Stimulated activated CD4-positive, alpha-beta T cell treated with anti-CD3 and anti-CD28 coated beads, TNF-alpha, amount 100 ng/mL, for 48 hours (primary cell): ENCODE measurements at regions not wholly inside any gene's neighbourhood (a gene's known extent, or its start where the extent isn't known, plus 50 kb on each side); places are given as distances from the start of the nearest gene placed in this dataset.

Source experiments
- DNase-seq, 3 donors: peaks; one replicate each; pipeline ENCODE4 v3.0.0-alpha.2; 2020; ENCODE audit warnings: low read depth in 3 of 3

- DNase-seq, result no peak
Observed at GRCh38 chr4:15291122-15291521, 136.7 kb upstream of the C1QTNF7 start.

GRCh38 chr4:15293711-15294110, 134.1 kb upstream of the C1QTNF7 start:
- DNase-seq, result no peak

- no peak for DNase-seq
Observed at GRCh38 chr4:15294202-15294601, 133.6 kb upstream of the C1QTNF7 start.

GRCh38 chr4:15294832-15295231, 133.0 kb upstream of the C1QTNF7 start:
- DNase-seq, result no peak

- DNase-seq, result no peak
Observed at GRCh38 chr4:15295421-15296162, 132.2 kb upstream of the C1QTNF7 start.

GRCh38 chr4:15297344-15297743, 130.5 kb upstream of the C1QTNF7 start:
- no peak for DNase-seq

GRCh38 chr4:15299627-15300026, 128.2 kb upstream of the C1QTNF7 start:
- DNase-seq, result no peak

- no peak for DNase-seq
Observed at GRCh38 chr4:15303052-15303641, 124.7 kb upstream of the C1QTNF7 start.

GRCh38 chr4:15314974-15315373, 112.9 kb upstream of the C1QTNF7 start:
- DNase-seq, result no peak

GRCh38 chr4:15317246-15317645, 110.6 kb upstream of the C1QTNF7 start:
- no peak for DNase-seq

GRCh38 chr4:15318621-15319348, 109.0 kb upstream of the C1QTNF7 start:
- no peak for DNase-seq

GRCh38 chr4:15320121-15320678, 107.6 kb upstream of the C1QTNF7 start:
- no peak for DNase-seq

GRCh38 chr4:15322006-15322405, 105.8 kb upstream of the C1QTNF7 start:
- no peak for DNase-seq

- no peak for DNase-seq
Observed at GRCh38 chr4:15325987-15326386, 101.8 kb upstream of the C1QTNF7 start.

- no peak for DNase-seq
Observed at GRCh38 chr4:15327311-15328298, 100.2 kb upstream of the C1QTNF7 start.

- DNase-seq, result no peak
Observed at GRCh38 chr4:15331930-15332329, 95.9 kb upstream of the C1QTNF7 start.

GRCh38 chr4:15332377-15332776, 95.5 kb upstream of the C1QTNF7 start:
- no peak for DNase-seq

GRCh38 chr4:15333692-15334633, 93.9 kb upstream of the C1QTNF7 start:
- DNase-seq, result no peak

- no peak for DNase-seq
Observed at GRCh38 chr4:15336410-15337167, 91.2 kb upstream of the C1QTNF7 start.
